HCT116 (cell line): ENCODE measurements at regions not wholly inside any gene's neighbourhood (a gene's known extent, or its start where the extent isn't known, plus 50 kb on each side); places are given as distances from the start of the nearest gene placed in this dataset.
"Not testable (repeated sequence)": the region's sequence is repeated elsewhere in the genome, so short reads cannot be mapped to it uniquely, and the experiment has no call there.

Experiments used
- ATAC-seq: fragments of 200-7000 bp; cut with Tn5 transposase; 2 replicates; pipeline ENCODE4 v1.9.1; 2020; ENCODE audit warnings: mild to moderate bottlenecking, moderate library complexity
- BruUV-seq: library from RNA; stranded (reverse); fragments of 400-500 nt; replicated peaks from 2 replicates; lab custom pipeline; 2021; lab: Mats Ljungman, UMichigan
- CTCF ChIA-PET: fragments of 300-600 bp; sonication (Branson Sonifier 250); formaldehyde crosslinking; loops from one replicate; lab custom pipeline; 2021; ENCODE audit warnings: antibody characterized with exemption; lab: Charles Lee
- POLR2A ChIA-PET: fragments of 300-600, 350-600 bp; sonication (Branson Sonifier 250); formaldehyde crosslinking; loops from one replicate; lab custom pipeline; 2021; ENCODE audit warnings: antibody characterized with exemption; lab: Charles Lee
- RAD21 ChIA-PET, 2 experiments: fragments of 300-600 bp; sonication (Branson Sonifier 250); formaldehyde crosslinking; loops; one replicate each; lab custom pipeline; 2023; ENCODE audit warnings: low total read pairs in 2 of 2; ENCODE audit not compliant: uncharacterized antibody in 2 of 2, unreplicated experiment in 2 of 2, low non-redundant PET in 1 of 2; lab: Charles Lee
- DNase-seq: peaks from one replicate; pipeline ENCODE4 v3.0.0-alpha.2; 2010; ENCODE audit warnings: low read depth, low spot score
- H2AFZ ChIP-seq: fragments of 200-600 bp; shearing (Covaris generic), sonication (generic); 2 replicates; pipeline ENCODE4 v1.6.1; 2017; ENCODE audit warnings: low read depth, mixed run types, mixed read lengths, antibody characterized with exemption, low read length; ENCODE audit not compliant: poor library complexity, severe bottlenecking
- H3K27ac ChIP-seq: 2 replicates; pipeline ENCODE4 v1.5.1; 2012; ENCODE audit warnings: low read depth, low read length
- H3K27me3 ChIP-seq: fragments of 200-600 bp; sonication (generic); 2 replicates; pipeline ENCODE4 v1.6.1; 2016; ENCODE audit warnings: mixed run types, low read length, mixed read lengths; ENCODE audit not compliant: insufficient read depth
- H3K36me3 ChIP-seq, 2 experiments: fragments of 200-500 bp in 1 of 2; fragments of 200-600 bp in 1 of 2; sonication (Bioruptor generic) in 1 of 2; sonication (generic) in 1 of 2; 2 replicates each; pipeline versions ENCODE4 v1.5.1 to v1.6.1; 2014 to 2016; ENCODE audit warnings: low read length in 2 of 2, inconsistent platforms in 1 of 2, mixed read lengths in 1 of 2, mixed run types in 1 of 2; ENCODE audit not compliant: insufficient read depth in 2 of 2, control insufficient read depth in 1 of 2
- H3K4me1 ChIP-seq, 2 experiments: fragments of 200-600 bp in 1 of 2; sonication (generic) in 1 of 2; 2 replicates each; pipeline versions ENCODE4 v1.5.1 to v1.6.1; 2012 to 2017; ENCODE audit warnings: low read length in 2 of 2, inconsistent platforms in 1 of 2, mild to moderate bottlenecking in 1 of 2, mixed read lengths in 1 of 2, mixed run types in 1 of 2, moderate library complexity in 1 of 2; ENCODE audit not compliant: insufficient read depth in 2 of 2, control insufficient read depth in 1 of 2
- H3K4me2 ChIP-seq: fragments of 200-600 bp; sonication (generic); 2 replicates; pipeline ENCODE4 v1.6.1; 2017; ENCODE audit warnings: mixed run types, low read length, mixed read lengths
- H3K4me3 ChIP-seq, 2 experiments: fragments of 200-600 bp in 1 of 2; sonication (generic) in 1 of 2; replicated peaks in 1 of 2; 2 replicates each; pipeline ENCODE4 v1.5.1; 2011 to 2016; ENCODE audit warnings: low read length in 2 of 2, control low read depth in 1 of 2, low read depth in 1 of 2, mild to moderate bottlenecking in 1 of 2, mixed read lengths in 1 of 2, mixed run types in 1 of 2
- H3K79me2 ChIP-seq: fragments of 200-600 bp; sonication (generic); 2 replicates; pipeline ENCODE4 v1.6.1; 2017; ENCODE audit warnings: mild to moderate bottlenecking, mixed run types, low read length, moderate library complexity, mixed read lengths; ENCODE audit not compliant: insufficient read depth
- H3K9ac ChIP-seq: fragments of 200-600 bp; sonication (generic); 2 replicates; pipeline ENCODE4 v1.6.1; 2016; ENCODE audit warnings: low read length, mixed read lengths
- H3K9me2 ChIP-seq: fragments of 200-600 bp; sonication (generic), shearing (Covaris generic); 2 replicates; pipeline ENCODE4 v1.6.1; 2017; ENCODE audit warnings: mixed run types, mild to moderate bottlenecking, moderate library complexity; ENCODE audit not compliant: insufficient read depth
- H3K9me3 ChIP-seq, 2 experiments: fragments of 200-500 bp in 1 of 2; fragments of 200-600 bp in 1 of 2; sonication (Bioruptor generic) in 1 of 2; sonication (generic) in 1 of 2; 2 replicates each; pipeline ENCODE4 v1.6.1; 2014 to 2017; ENCODE audit warnings: low read length in 2 of 2, mixed read lengths in 2 of 2, inconsistent platforms in 1 of 2, low read depth in 1 of 2, mild to moderate bottlenecking in 1 of 2, mixed run types in 1 of 2, moderate library complexity in 1 of 2; ENCODE audit not compliant: control insufficient read depth in 1 of 2, insufficient read depth in 1 of 2
- H4K20me1 ChIP-seq: fragments of 200-600 bp; sonication (generic), shearing (Covaris generic); 2 replicates; pipeline ENCODE4 v1.6.1; 2017; ENCODE audit warnings: mixed run types, mild to moderate bottlenecking, moderate library complexity; ENCODE audit not compliant: insufficient read depth
- ELF1 ChIP-seq: IDR thresholded peaks from 2 replicates; pipeline ENCODE4 v1.6.1; 2012; ENCODE audit warnings: low read depth, borderline replicate concordance
- POLR2AphosphoS5 ChIP-seq: IDR thresholded peaks from 2 replicates; pipeline ENCODE4 v1.6.1; 2011; ENCODE audit warnings: mild to moderate bottlenecking, low read depth, low read length, moderate library complexity
- RAD21 ChIP-seq: IDR thresholded peaks from 2 replicates; pipeline ENCODE4 v1.6.1; 2012; ENCODE audit warnings: low read depth, mild to moderate bottlenecking
- ZBTB33 ChIP-seq: IDR thresholded peaks from 2 replicates; pipeline ENCODE4 v1.6.1; 2011; ENCODE audit warnings: mild to moderate bottlenecking, low read length, moderate library complexity; ENCODE audit not compliant: insufficient replicate concordance; ENCODE audit errors: extremely low read depth
- intact Hi-C: fragments of 100-400 bp; cut with micrococcal nuclease; formaldehyde crosslinking; loops from 2 replicates; pipeline ENCODE4 v1.10.0; 2022
- TF ChIP-seq, protein P1 (sequence below), 3 experiments: fragments of 200-600 bp in 1 of 3; sonication (generic) in 1 of 3; IDR thresholded peaks in 2 of 3; conservative IDR thresholded peaks in 1 of 3; 2 replicates each; pipeline ENCODE4 v1.5.1; 2012 to 2017; ENCODE audit warnings: low read depth in 2 of 3, low read length in 2 of 3, antibody characterized with exemption in 1 of 3, borderline replicate concordance in 1 of 3, control low read depth in 1 of 3, mild to moderate bottlenecking in 1 of 3, mixed read lengths in 1 of 3, mixed run types in 1 of 3, moderate library complexity in 1 of 3; ENCODE audit not compliant: insufficient read depth in 1 of 3
- TF ChIP-seq, protein P2 (sequence below): IDR thresholded peaks from 2 replicates; pipeline ENCODE4 v1.6.1; 2012

DNA sequence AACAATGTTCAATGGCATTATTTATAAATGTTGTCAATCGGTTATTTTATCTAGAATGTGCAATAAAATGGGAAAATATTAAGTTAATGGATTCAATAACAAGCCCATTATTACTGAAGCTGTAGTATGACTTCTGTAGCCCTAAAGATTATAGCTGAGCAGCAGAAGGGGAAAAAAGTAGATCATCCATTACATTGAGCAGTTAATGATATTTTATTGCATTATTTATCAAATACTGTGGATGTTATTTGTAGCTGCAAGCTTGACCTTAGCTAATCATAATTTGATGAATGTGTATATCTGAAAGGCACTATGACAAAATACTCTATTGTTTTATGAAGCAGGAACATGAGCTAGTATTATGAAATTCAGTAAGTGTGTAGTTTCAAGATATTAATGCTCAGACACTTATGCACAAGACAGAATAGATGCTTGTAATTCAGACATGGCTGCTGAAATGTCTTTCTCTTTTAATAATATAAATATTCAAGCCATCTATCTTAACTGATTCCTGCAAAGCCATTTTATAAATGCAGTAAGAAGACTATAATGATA, 131.5 kb upstream of the MGAT4C start (continued):
- TF ChIP-seq, protein P1, sequence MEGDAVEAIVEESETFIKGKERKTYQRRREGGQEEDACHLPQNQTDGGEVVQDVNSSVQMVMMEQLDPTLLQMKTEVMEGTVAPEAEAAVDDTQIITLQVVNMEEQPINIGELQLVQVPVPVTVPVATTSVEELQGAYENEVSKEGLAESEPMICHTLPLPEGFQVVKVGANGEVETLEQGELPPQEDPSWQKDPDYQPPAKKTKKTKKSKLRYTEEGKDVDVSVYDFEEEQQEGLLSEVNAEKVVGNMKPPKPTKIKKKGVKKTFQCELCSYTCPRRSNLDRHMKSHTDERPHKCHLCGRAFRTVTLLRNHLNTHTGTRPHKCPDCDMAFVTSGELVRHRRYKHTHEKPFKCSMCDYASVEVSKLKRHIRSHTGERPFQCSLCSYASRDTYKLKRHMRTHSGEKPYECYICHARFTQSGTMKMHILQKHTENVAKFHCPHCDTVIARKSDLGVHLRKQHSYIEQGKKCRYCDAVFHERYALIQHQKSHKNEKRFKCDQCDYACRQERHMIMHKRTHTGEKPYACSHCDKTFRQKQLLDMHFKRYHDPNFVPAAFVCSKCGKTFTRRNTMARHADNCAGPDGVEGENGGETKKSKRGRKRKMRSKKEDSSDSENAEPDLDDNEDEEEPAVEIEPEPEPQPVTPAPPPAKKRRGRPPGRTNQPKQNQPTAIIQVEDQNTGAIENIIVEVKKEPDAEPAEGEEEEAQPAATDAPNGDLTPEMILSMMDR (IDR thresholded peaks at IDR 0.05 in 2 of 3, conservative IDR thresholded peaks at IDR 0.05 in 1 of 3; ENCODE audit: borderline replicate concordance in 1 of 3, insufficient read depth in 1 of 3, low read depth in 2 of 3, low read length in 2 of 3): no peak
- TF ChIP-seq ZBTB33 (no peak), POLR2AphosphoS5 (no peak), ELF1 (no peak), RAD21 (no peak)
- TF ChIP-seq, protein P2, sequence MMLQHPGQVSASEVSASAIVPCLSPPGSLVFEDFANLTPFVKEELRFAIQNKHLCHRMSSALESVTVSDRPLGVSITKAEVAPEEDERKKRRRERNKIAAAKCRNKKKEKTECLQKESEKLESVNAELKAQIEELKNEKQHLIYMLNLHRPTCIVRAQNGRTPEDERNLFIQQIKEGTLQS: no peak

- H3K4me3 ChIP-seq, H2AFZ ChIP-seq, H4K20me1 ChIP-seq, H3K9me2 ChIP-seq, RAD21 ChIA-PET, H3K27ac ChIP-seq, H3K9ac ChIP-seq, DNase-seq, POLR2A ChIA-PET, H3K79me2 ChIP-seq, H3K36me3 ChIP-seq, intact Hi-C loops, BruUV-seq, H3K4me2 ChIP-seq, H3K4me1 ChIP-seq, ATAC-seq, H3K9me3 ChIP-seq, H3K27me3 ChIP-seq, CTCF ChIA-PET: not testable (repeated sequence)
Measured at GRCh38 chr12:86383759-86384158, 127.6 kb upstream of the MGAT4C start.
